ENCODE measurements at regions not wholly inside any gene's neighbourhood (a gene's known extent, or its start where the extent isn't known, plus 50 kb on each side); places are given as distances from the start of the nearest gene placed in this dataset.
"Not testable (repeated sequence)": the region's sequence is repeated elsewhere in the genome, so short reads cannot be mapped to it uniquely, and the experiment has no call there.

GRCh38 chr3:154656486-154656885, 226.5 kb upstream of the GPR149 start:
- TF ChIP-seq, protein P1, sequence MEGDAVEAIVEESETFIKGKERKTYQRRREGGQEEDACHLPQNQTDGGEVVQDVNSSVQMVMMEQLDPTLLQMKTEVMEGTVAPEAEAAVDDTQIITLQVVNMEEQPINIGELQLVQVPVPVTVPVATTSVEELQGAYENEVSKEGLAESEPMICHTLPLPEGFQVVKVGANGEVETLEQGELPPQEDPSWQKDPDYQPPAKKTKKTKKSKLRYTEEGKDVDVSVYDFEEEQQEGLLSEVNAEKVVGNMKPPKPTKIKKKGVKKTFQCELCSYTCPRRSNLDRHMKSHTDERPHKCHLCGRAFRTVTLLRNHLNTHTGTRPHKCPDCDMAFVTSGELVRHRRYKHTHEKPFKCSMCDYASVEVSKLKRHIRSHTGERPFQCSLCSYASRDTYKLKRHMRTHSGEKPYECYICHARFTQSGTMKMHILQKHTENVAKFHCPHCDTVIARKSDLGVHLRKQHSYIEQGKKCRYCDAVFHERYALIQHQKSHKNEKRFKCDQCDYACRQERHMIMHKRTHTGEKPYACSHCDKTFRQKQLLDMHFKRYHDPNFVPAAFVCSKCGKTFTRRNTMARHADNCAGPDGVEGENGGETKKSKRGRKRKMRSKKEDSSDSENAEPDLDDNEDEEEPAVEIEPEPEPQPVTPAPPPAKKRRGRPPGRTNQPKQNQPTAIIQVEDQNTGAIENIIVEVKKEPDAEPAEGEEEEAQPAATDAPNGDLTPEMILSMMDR (IDR thresholded peaks at IDR 0.05): no peak
- no peaks in the 10 kb centered on the region for H3K9me3 ChIP-seq
- H3K4me3 ChIP-seq: no peak overlapping the region
- H3K4me1 ChIP-seq: no peaks in the 10 kb centered on the region
- intact Hi-C loops (cut with DNase I): no loop called here
- H3K27ac ChIP-seq: no peak overlapping the region
- no peaks in the 10 kb centered on the region for H3K36me3 ChIP-seq
- no peaks in the 10 kb centered on the region for H3K27me3 ChIP-seq
- no peak for DNase-seq (ENCODE audit: low spot score in 2 of 2)

DNA sequence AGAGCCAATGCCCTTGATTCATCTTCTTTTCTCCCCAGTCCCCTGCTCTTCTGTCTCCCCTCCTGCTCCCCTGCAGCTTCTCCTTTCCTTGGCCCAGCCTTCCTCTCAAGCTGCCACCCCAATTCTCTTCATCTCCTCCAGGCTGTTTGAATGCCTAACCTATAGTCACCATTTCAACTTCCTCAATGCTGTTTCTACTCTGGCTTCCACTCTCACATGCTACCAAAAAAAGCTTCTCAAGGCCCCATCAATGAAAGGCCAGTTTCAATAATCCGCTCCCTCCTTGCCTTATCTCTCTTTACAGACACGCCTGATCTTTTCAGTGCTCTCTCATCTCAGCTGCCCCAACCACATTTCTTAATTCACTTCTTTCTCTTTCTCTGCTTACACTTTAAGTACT, 212.2 kb upstream of the GPR149 start:
- no peaks in the 10 kb centered on the region for H3K27me3 ChIP-seq
- DNase-seq (ENCODE audit: low spot score in 2 of 2): no peak
- H3K36me3 ChIP-seq: no peaks in the 10 kb centered on the region
- H3K4me1 ChIP-seq: no peaks in the 10 kb centered on the region
- no peak overlapping the region for H3K27ac ChIP-seq
- TF ChIP-seq, protein P1 (IDR thresholded peaks at IDR 0.05): no peak
- no peak overlapping the region for H3K4me3 ChIP-seq
- H3K9me3 ChIP-seq: no peaks in the 10 kb centered on the region
- intact Hi-C loops (cut with DNase I): no loop called here

- no peaks in the 10 kb centered on the region for H3K4me1 ChIP-seq
- no peak overlapping the region for H3K27ac ChIP-seq
- no peaks in the 10 kb centered on the region for H3K27me3 ChIP-seq
- DNase-seq (ENCODE audit: low spot score in 2 of 2): no peak
- H3K36me3 ChIP-seq: no peaks in the 10 kb centered on the region
- TF ChIP-seq, protein P1 (IDR thresholded peaks at IDR 0.05): no peak
- no peak overlapping the region for H3K4me3 ChIP-seq
- no peaks in the 10 kb centered on the region for H3K9me3 ChIP-seq
- intact Hi-C loops (cut with DNase I): no loop called here
These were observed 195.8 kb upstream of the GPR149 start for GRCh38 chr3:154625756-154626155.

- H3K4me1 ChIP-seq; H3K4me3 ChIP-seq; intact Hi-C loops (cut with DNase I); H3K27me3 ChIP-seq; H3K36me3 ChIP-seq; DNase-seq (ENCODE audit: low spot score in 2 of 2); H3K9me3 ChIP-seq; H3K27ac ChIP-seq: not testable (repeated sequence)
These were observed 189.6 kb upstream of the GPR149 start for GRCh38 chr3:154619621-154620020.

DNA sequence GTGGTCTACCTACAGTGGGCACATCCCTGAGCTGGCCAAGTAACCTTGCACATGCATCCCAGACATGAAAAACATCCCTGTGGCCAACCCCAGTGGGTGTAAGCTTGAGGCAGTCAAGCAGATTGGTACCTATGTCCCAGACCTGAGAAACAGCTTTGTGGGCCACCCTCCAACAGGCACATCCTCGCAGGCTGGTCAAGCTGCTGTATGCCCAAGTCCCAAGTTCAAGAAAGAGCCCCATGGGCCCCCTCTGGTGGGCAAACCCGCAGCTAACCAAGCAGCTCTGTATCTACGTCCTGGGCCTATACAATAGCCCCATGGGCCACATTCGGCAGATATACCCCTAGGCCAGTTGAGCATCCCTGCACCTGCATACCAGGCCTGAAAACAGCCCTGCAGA, 186.3 kb upstream of the GPR149 start:
- no peaks in the 10 kb centered on the region for H3K27me3 ChIP-seq
- no peak for DNase-seq (ENCODE audit: low spot score in 2 of 2)
- H3K9me3 ChIP-seq: peaks cover 0 to 5% of the 10 kb centered on the region in 2 donors
- no peak overlapping the region for H3K27ac ChIP-seq
- no peaks in the 10 kb centered on the region for H3K4me1 ChIP-seq
- H3K36me3 ChIP-seq: no peaks in the 10 kb centered on the region
- TF ChIP-seq, protein P1 (IDR thresholded peaks at IDR 0.05): no peak
- intact Hi-C loops (cut with DNase I): no loop called here
- no peak overlapping the region for H3K4me3 ChIP-seq

DNA sequence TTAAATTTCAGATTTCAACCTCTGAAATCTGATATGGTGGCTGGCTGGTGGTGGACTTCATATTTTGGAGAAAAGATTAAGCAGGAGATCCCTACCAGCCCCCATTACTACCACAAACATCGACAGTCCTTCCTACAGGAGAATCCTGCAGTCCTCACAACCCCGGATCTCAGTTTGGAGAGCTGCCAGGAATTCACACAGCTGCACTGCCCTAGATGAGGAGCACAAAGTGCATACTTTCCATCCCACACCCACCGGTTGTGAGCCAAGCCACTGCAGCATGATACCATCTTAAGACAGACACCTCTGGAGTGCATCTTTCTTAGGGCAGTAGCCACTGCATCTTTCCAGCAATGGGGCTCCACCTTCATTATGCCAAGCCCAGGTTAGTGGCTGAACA, 185.5 kb upstream of the GPR149 start:
- Histone ChIP-seq H3K27me3 (no peaks in the 10 kb centered on the region), H3K36me3 (no peaks in the 10 kb centered on the region), H3K27ac (no peak overlapping the region), H3K4me3 (no peak overlapping the region), H3K4me1 (no peaks in the 10 kb centered on the region), H3K9me3 (peaks cover 0 to 5% of the 10 kb centered on the region in 2 donors)
- intact Hi-C loops (cut with DNase I): no loop called here
- no peak for DNase-seq (ENCODE audit: low spot score in 2 of 2)
- TF ChIP-seq, protein P1 (IDR thresholded peaks at IDR 0.05): no peak
